ENCODE measurements at regions not wholly inside any gene's neighbourhood (a gene's known extent, or its start where the extent isn't known, plus 50 kb on each side); places are given as distances from the start of the nearest gene placed in this dataset.

GRCh38 chr13:65868099-65868498, 1362.0 kb downstream of the PCDH9 start:
- WGBS (ENCODE audit: low lambda C conversion rate) = 0% methylated on average over 4 of the region's 4 CpGs
- no peak overlapping the region for H3K4me3 ChIP-seq (replicated peaks in 1 of 3; ENCODE audit: insufficient read depth in 1 of 3, low read depth in 2 of 3, low read length in 3 of 3)
- DNase-seq (ENCODE audit: low spot score) = no peak
- no peaks in the 10 kb centered on the region for H3K79me2 ChIP-seq (ENCODE audit: insufficient read depth, low read length)
- ChIA-PET CTCF (ENCODE audit: low intra/inter-chr PET ratio, low total read pairs) (no interaction called here), POLR2A (no interaction called here)
- in situ Hi-C loops (cut with HindIII; ENCODE audit: extremely low pct_ligation_motif_present, low pct_unique_long_range_greater_than_20kb) (no loop called here), intact Hi-C loops (cut with micrococcal nuclease; ENCODE audit: unreplicated experiment) (no loop called here)
- no peaks in the 10 kb centered on the region for H4K20me1 ChIP-seq (ENCODE audit: insufficient read depth, low read length)
- no peak for TF ChIP-seq KLF6 (CRISPR knock-in tag; IDR thresholded peaks at IDR 0.05)
- no peak for TF ChIP-seq ZNF17 (CRISPR knock-in tag; IDR thresholded peaks at IDR 0.05)
- TF ChIP-seq PRDM15 (CRISPR knock-in tag; IDR thresholded peaks at IDR 0.05) = no peak
- TF ChIP-seq PLRG1 (conservative IDR thresholded peaks at IDR 0.05) = no peak
- TF ChIP-seq ZC3H4 (CRISPR knock-in tag; IDR thresholded peaks at IDR 0.05; ENCODE audit: borderline replicate concordance) = no peak
- no peak for TF ChIP-seq ZNF879 (CRISPR knock-in tag; IDR thresholded peaks at IDR 0.05)
- no peak for TF ChIP-seq JUNB (CRISPR knock-in tag; IDR thresholded peaks at IDR 0.05; ENCODE audit: borderline replicate concordance)
- TF ChIP-seq ZNF766 (CRISPR knock-in tag; IDR thresholded peaks at IDR 0.05; ENCODE audit: borderline replicate concordance) = no peak
- TF ChIP-seq ATF4 (CRISPR knock-in tag; IDR thresholded peaks at IDR 0.05) = no peak
- TF ChIP-seq ZNF280B (CRISPR knock-in tag; IDR thresholded peaks at IDR 0.05; ENCODE audit: borderline replicate concordance) = no peak
- TF ChIP-seq ZNF589 (CRISPR knock-in tag; conservative IDR thresholded peaks at IDR 0.05) = no peak
- no peak for TF ChIP-seq CHCHD3 (CRISPR knock-in tag; IDR thresholded peaks at IDR 0.05)
- no peak for TF ChIP-seq ZNF451 (CRISPR knock-in tag; IDR thresholded peaks at IDR 0.05)
- TF ChIP-seq ZNF12 (CRISPR knock-in tag; IDR thresholded peaks at IDR 0.05) = no peak
- TF ChIP-seq ZFP82 (CRISPR knock-in tag; IDR thresholded peaks at IDR 0.05; ENCODE audit: borderline replicate concordance) = no peak
- H3K9ac ChIP-seq (ENCODE audit: insufficient read depth, low read depth, low read length) = no peak overlapping the region
- no peaks in the 10 kb centered on the region; a peak in 1 of 5 replicates for H3K27me3 ChIP-seq (ENCODE audit: control insufficient read depth in 1 of 2, insufficient read depth in 2 of 2, low read length in 2 of 2)
- no peak for FAIRE-seq
- no peaks in the 10 kb centered on the region for H3K4me1 ChIP-seq (ENCODE audit: insufficient read depth, low read length)
- H3K27ac ChIP-seq (ENCODE audit: extremely low read length, insufficient read depth, low read length) = no peak overlapping the region
- H3K9me3 ChIP-seq (ENCODE audit: low read length) = no peaks in the 10 kb centered on the region
- no TSS peak for BruUV-seq (replicated peaks)
- no peak for ATAC-seq
- H3K4me2 ChIP-seq (ENCODE audit: low read depth, low read length) = no peak overlapping the region
- H3K36me3 ChIP-seq (replicated peaks in 1 of 2; ENCODE audit: control insufficient read depth in 1 of 2, insufficient read depth in 2 of 2, low read length in 2 of 2) = no peaks in the 10 kb centered on the region
- no peak overlapping the region for H2AFZ ChIP-seq (ENCODE audit: low read length)
